H9 (cell line): ENCODE measurements at regions not wholly inside any gene's neighbourhood (a gene's known extent, or its start where the extent isn't known, plus 50 kb on each side); places are given as distances from the start of the nearest gene placed in this dataset.

ENCODE experiments used
- DNase-seq: peaks from one replicate; pipeline ENCODE4 v3.0.0-alpha.2; 2017
- H2AFZ ChIP-seq: one replicate; pipeline ENCODE4 v1.6.1; 2013; ENCODE audit warnings: mild to moderate bottlenecking, low read length, control low read depth, moderate library complexity
- H2AK5ac ChIP-seq: 2 replicates; pipeline ENCODE4 v1.6.1; 2013; ENCODE audit warnings: low read length, control low read depth, mixed read lengths; ENCODE audit not compliant: insufficient read length
- H2BK120ac ChIP-seq: one replicate; pipeline ENCODE4 v1.6.1; 2013; ENCODE audit warnings: low read depth, mild to moderate bottlenecking, low read length, control low read depth, inconsistent platforms; ENCODE audit not compliant: poor library complexity, severe bottlenecking
- H2BK12ac ChIP-seq: 2 replicates; pipeline ENCODE4 v1.6.1; 2013; ENCODE audit warnings: low read length, control low read depth, mixed read lengths, low read depth; ENCODE audit not compliant: insufficient read length
- H2BK15ac ChIP-seq: 2 replicates; pipeline ENCODE4 v1.6.1; 2013; ENCODE audit warnings: low read depth, low read length, control low read depth
- H2BK20ac ChIP-seq: one replicate; pipeline ENCODE4 v1.6.1; 2013; ENCODE audit warnings: low read depth, mild to moderate bottlenecking, low read length, control low read depth, inconsistent platforms; ENCODE audit not compliant: poor library complexity, severe bottlenecking
- H2BK5ac ChIP-seq: 2 replicates; pipeline ENCODE4 v1.6.1; 2013; ENCODE audit warnings: low read length, control low read depth, mixed read lengths; ENCODE audit not compliant: insufficient read length
- H3K14ac ChIP-seq: 2 replicates; pipeline ENCODE4 v1.6.1; 2013; ENCODE audit warnings: low read length, control low read depth; ENCODE audit not compliant: insufficient read depth
- H3K18ac ChIP-seq: 2 replicates; pipeline ENCODE4 v1.6.1; 2013; ENCODE audit warnings: low read depth, mild to moderate bottlenecking, mixed read lengths, low read length, control low read depth; ENCODE audit not compliant: insufficient read length
- H3K23ac ChIP-seq: 2 replicates; pipeline ENCODE4 v1.6.1; 2013; ENCODE audit warnings: low read length, control low read depth, mixed read lengths, low read depth; ENCODE audit not compliant: insufficient read length
- H3K23me2 ChIP-seq: 2 replicates; pipeline ENCODE4 v1.6.1; 2013; ENCODE audit warnings: low read depth, mild to moderate bottlenecking, mixed read lengths, low read length, control low read depth; ENCODE audit not compliant: insufficient read length, poor library complexity, severe bottlenecking
- H3K27ac ChIP-seq: 2 replicates; pipeline ENCODE4 v1.5.1; 2013; ENCODE audit warnings: low read length, control low read depth, mixed read lengths, low read depth; ENCODE audit not compliant: insufficient read length
- H3K27me3 ChIP-seq: 2 replicates; pipeline ENCODE4 v1.6.1; 2013; ENCODE audit warnings: low read length, control low read depth, inconsistent platforms; ENCODE audit not compliant: insufficient read depth
- H3K4ac ChIP-seq: 2 replicates; pipeline ENCODE4 v1.6.1; 2013; ENCODE audit warnings: low read depth, mild to moderate bottlenecking, control low read depth, inconsistent platforms, low read length, moderate library complexity
- H3K4me1 ChIP-seq: 2 replicates; pipeline ENCODE4 v1.6.1; 2013; ENCODE audit warnings: low read length, control low read depth, inconsistent platforms; ENCODE audit not compliant: insufficient read depth
- H3K4me2 ChIP-seq: 2 replicates; pipeline ENCODE4 v1.6.1; 2013; ENCODE audit warnings: low read length, control low read depth, mixed read lengths; ENCODE audit not compliant: insufficient read length, insufficient read depth
- H3K56ac ChIP-seq: 2 replicates; pipeline ENCODE4 v1.6.1; 2013; ENCODE audit warnings: low read depth, mild to moderate bottlenecking, mixed read lengths, low read length, control low read depth; ENCODE audit not compliant: insufficient read length
- H3K79me1 ChIP-seq: 2 replicates; pipeline ENCODE4 v1.6.1; 2013; ENCODE audit warnings: low read depth, mild to moderate bottlenecking, moderate library complexity, low read length, control low read depth, inconsistent platforms; ENCODE audit not compliant: insufficient read depth, poor library complexity, severe bottlenecking
- H3K79me2 ChIP-seq: 2 replicates; pipeline ENCODE4 v1.6.1; 2013; ENCODE audit warnings: low read length, control low read depth, inconsistent platforms; ENCODE audit not compliant: insufficient read depth
- H3K9ac ChIP-seq: 2 replicates; pipeline ENCODE4 v1.6.1; 2013; ENCODE audit warnings: low read length, control low read depth, mixed read lengths; ENCODE audit not compliant: insufficient read length; ENCODE audit errors: extremely low read depth
- H3K9me3 ChIP-seq: one replicate; pipeline ENCODE4 v1.6.1; 2013; ENCODE audit warnings: low read depth, low read length, inconsistent platforms; ENCODE audit not compliant: control insufficient read depth
- H3T11ph ChIP-seq: one replicate; pipeline ENCODE4 v1.6.1; 2013; ENCODE audit warnings: mild to moderate bottlenecking, low read length, control low read depth, inconsistent platforms
- H4K20me1 ChIP-seq: one replicate; pipeline ENCODE4 v1.6.1; 2013; ENCODE audit not compliant: control insufficient read depth, insufficient read length, insufficient read depth
- H4K5ac ChIP-seq: 2 replicates; pipeline ENCODE4 v1.6.1; 2013; ENCODE audit warnings: low read depth, mild to moderate bottlenecking, mixed read lengths, low read length, control low read depth; ENCODE audit not compliant: insufficient read length
- H4K8ac ChIP-seq: replicated peaks from 2 replicates; pipeline ENCODE4 v1.6.1; 2013; ENCODE audit warnings: low read length, control low read depth, mixed read lengths, low read depth; ENCODE audit not compliant: insufficient read length
- H4K91ac ChIP-seq: 2 replicates; pipeline ENCODE4 v1.6.1; 2013; ENCODE audit warnings: low read depth, mild to moderate bottlenecking, moderate library complexity, mixed read lengths, low read length, control low read depth; ENCODE audit not compliant: insufficient read length
- H3K27ac Mint-ChIP-seq, 3 experiments: 2 replicates in 2 of 3; 3 replicates in 1 of 3; pipeline ENCODE4 v1.8.0; 2020 to 2021; ENCODE audit warnings: mixed read lengths in 3 of 3, mild to moderate bottlenecking in 1 of 3, moderate library complexity in 1 of 3
- H3K27me3 Mint-ChIP-seq: 2 replicates; pipeline ENCODE4 v1.8.0; 2021; ENCODE audit warnings: low read depth, mild to moderate bottlenecking, moderate library complexity, mixed read lengths
- H3K36me3 Mint-ChIP-seq, 3 experiments: 2 replicates in 2 of 3; 3 replicates in 1 of 3; pipeline ENCODE4 v1.8.0; 2020 to 2021; ENCODE audit warnings: low read depth in 3 of 3, mixed read lengths in 3 of 3; ENCODE audit not compliant: insufficient read depth in 1 of 3
- H3K4me1 Mint-ChIP-seq, 2 experiments: 2 replicates each; pipeline ENCODE4 v1.8.0; 2020; ENCODE audit warnings: mixed read lengths in 2 of 2
- H3K4me3 Mint-ChIP-seq, 2 experiments: 2 replicates in 1 of 2; 3 replicates in 1 of 2; pipeline ENCODE4 v1.8.0; 2020 to 2021; ENCODE audit warnings: mild to moderate bottlenecking in 2 of 2, mixed read lengths in 2 of 2, moderate library complexity in 1 of 2
- H3K9me3 Mint-ChIP-seq, 2 experiments: 2 replicates in 1 of 2; 3 replicates in 1 of 2; pipeline ENCODE4 v1.8.0; 2020; ENCODE audit warnings: mild to moderate bottlenecking in 2 of 2, mixed read lengths in 2 of 2, moderate library complexity in 1 of 2
- CTCF ChIP-seq: fragments of 200-600 bp; sonication (generic); conservative IDR thresholded peaks from 3 replicates; pipeline ENCODE4 v1.8.0; 2021; ENCODE audit warnings: antibody characterized with exemption, mild to moderate bottlenecking
- WGBS: extraction: QIAGEN DNeasy Blood & Tissue Kit; methylation state at CpG from one replicate; pipeline ENCODE4 v1.1.7; 2013; ENCODE audit warnings: missing lambda C conversion rate, low lambda C conversion rate, mixed read lengths; ENCODE audit not compliant: insufficient read length; ENCODE audit errors: extremely low coverage; 5-methylcytosine and 5-hydroxymethylcytosine counted together

GRCh38 chr3:10647376-10647775 lies 142.0 kb upstream of the ATP2B2 start:
- Histone ChIP-seq H3K27ac (no peak overlapping the region), H4K8ac (no peak overlapping the region), H2BK15ac (no peak overlapping the region), H2BK120ac (no peak overlapping the region), H4K20me1 (no peaks in the 10 kb centered on the region), H3T11ph (no peak overlapping the region), H3K23me2 (no peaks in the 10 kb centered on the region), H4K91ac (no peak overlapping the region), H3K27me3 (no peaks in the 10 kb centered on the region), H3K23ac (no peak overlapping the region), H2AFZ (no peak overlapping the region), H3K18ac (no peak overlapping the region), H3K4ac (no peak overlapping the region), H2BK12ac (no peak overlapping the region), H3K56ac (no peak overlapping the region), H3K9ac (no peak overlapping the region), H2AK5ac (no peak overlapping the region), H3K9me3 (no peaks in the 10 kb centered on the region), H3K4me1 (no peaks in the 10 kb centered on the region), H2BK5ac (no peak overlapping the region), H3K79me1 (no peaks in the 10 kb centered on the region), H3K79me2 (no peaks in the 10 kb centered on the region), H2BK20ac (no peak overlapping the region), H3K14ac (no peak overlapping the region), H3K4me2 (no peak overlapping the region), H4K5ac (no peak overlapping the region)
- no peaks in the 10 kb centered on the region for H3K4me1 Mint-ChIP-seq
- no peaks in the 10 kb centered on the region for H3K36me3 Mint-ChIP-seq
- no peak overlapping the region for H3K4me3 Mint-ChIP-seq
- no CpG with 5 or more reads among the region's 5 CpGs for WGBS
- peaks cover 21% of the 10 kb centered on the region for H3K27me3 Mint-ChIP-seq
- H3K27ac Mint-ChIP-seq: no peak overlapping the region
- no peak for DNase-seq
- TF ChIP-seq CTCF: no peak
- no peaks in the 10 kb centered on the region for H3K9me3 Mint-ChIP-seq
